ENCODE measurements at regions not wholly inside any gene's neighbourhood (a gene's known extent, or its start where the extent isn't known, plus 50 kb on each side); places are given as distances from the start of the nearest gene placed in this dataset.

- no peaks in the 10 kb centered on the region for H3K4me1 ChIP-seq (ENCODE audit: insufficient read depth, low read length)
- H3K9me3 ChIP-seq (ENCODE audit: low read length), result no peaks in the 10 kb centered on the region
- H3K27me3 ChIP-seq (ENCODE audit: insufficient read depth, low read length), result no peaks in the 10 kb centered on the region
- H3K36me3 ChIP-seq (ENCODE audit: insufficient read depth, low read length), result no peaks in the 10 kb centered on the region
- H2AFZ ChIP-seq (ENCODE audit: low read depth, low read length), result no peak overlapping the region
- no peak overlapping the region for H3K4me3 ChIP-seq (ENCODE audit: low read length)
These were observed 1504.8 kb downstream of the BRD1 start for GRCh38 chr22:48322907-48323306.

DNA sequence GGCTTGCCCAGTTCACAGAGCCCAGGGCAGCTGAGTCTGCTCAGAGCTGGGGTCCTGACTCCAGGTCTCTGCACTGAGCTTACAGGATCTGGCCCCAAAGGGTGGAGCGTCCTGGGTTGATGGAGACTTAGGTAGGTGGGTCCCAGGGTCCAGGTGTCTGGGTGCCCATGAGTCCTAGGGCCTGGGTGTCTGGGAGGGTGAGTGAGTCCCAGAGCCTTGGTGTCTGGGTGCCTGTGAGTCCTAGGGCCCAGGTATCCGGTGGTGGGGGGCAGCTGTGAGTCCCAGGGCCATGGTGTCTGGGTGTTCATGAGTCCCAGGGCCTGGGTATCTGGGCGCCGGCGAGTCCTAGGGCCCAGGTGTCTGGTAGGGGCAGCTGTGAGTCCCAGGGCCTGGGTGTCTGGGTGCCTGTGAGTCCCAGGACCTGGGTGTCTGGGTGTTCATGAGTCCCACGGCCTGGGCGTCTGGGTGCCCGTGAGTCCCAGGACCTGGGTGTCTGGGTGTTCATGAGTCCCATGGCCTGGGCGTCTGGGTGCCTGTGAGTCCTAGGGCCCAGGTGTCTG, 1505.6 kb downstream of the BRD1 start:
- Histone ChIP-seq H2AFZ (ENCODE audit: low read depth, low read length) (no peak overlapping the region), H3K36me3 (ENCODE audit: insufficient read depth, low read length) (no peaks in the 10 kb centered on the region), H3K27me3 (ENCODE audit: insufficient read depth, low read length) (no peaks in the 10 kb centered on the region), H3K9me3 (ENCODE audit: low read length) (no peaks in the 10 kb centered on the region), H3K4me3 (ENCODE audit: low read length) (no peak overlapping the region), H3K4me1 (ENCODE audit: insufficient read depth, low read length) (no peaks in the 10 kb centered on the region)

DNA sequence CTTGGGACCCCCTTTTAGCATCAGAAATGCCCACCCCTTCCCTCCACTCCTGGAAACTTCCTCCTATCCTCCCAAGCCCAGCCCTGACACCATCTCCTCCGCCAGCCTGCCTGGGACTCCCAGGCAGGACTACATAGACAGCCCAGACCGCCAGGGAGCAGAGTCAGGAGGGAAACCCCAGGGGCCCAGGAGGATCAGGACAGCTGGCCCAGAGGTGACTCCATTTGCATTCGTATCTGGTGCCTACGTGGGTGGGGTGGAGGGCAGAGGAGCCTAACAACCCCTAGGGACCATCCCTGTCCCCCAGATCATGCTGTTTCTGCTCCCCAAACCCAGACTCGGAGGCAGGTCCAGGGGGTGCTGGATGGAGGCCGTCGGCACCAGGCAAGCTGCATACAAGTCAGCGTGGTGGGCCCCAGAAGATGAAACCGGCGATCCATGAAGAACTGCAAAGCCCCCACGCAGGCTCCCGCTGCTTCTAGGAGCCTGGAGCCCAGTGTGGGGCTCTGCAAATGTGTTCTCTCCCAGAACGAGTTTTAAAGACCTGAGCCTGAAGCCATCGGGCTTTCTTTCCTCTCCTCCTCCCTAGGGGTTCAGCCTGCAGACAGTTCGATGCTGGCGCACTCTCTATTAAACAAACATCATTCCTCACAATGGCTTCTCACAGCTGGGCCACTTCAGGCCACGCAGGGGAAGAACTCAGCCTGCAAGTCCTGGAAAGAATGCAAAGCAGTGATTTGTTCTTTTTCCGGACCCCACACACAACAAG, 1506.8 kb downstream of the BRD1 start:
- no peaks in the 10 kb centered on the region for H3K36me3 ChIP-seq (ENCODE audit: insufficient read depth, low read length)
- no peaks in the 10 kb centered on the region for H3K4me1 ChIP-seq (ENCODE audit: insufficient read depth, low read length)

DNA sequence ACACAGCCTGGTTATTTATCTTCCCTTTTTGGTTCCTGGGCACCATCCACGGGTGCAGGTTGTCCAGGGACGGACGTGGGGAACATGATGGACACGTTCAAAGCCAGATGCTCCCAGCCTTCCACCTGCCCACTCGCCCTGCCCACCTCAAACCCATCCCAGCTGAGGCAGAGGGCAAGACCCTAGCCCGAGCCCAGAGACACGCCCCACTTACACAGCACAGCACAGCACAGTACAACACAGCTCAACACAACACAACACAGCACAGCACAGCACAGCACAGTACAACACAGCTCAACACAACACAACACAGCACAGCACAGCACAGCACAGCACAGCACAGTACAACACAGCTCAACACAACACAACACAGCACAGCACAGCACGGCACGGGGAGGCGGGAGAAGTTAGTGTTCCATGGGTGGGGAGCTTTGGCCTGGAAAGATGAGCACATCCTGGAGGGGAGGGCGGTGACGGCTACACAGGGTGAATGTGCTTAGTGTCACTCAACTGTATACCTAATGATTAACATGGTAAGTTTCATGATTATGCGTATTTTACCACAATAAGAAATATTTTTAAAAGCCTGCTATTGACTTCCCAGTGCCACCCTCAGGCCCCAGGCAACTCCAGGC, 1507.5 kb downstream of the BRD1 start:
- no peak overlapping the region for H2AFZ ChIP-seq (ENCODE audit: low read depth, low read length)
- H3K27me3 ChIP-seq (ENCODE audit: insufficient read depth, low read length), result no peaks in the 10 kb centered on the region
- no peak overlapping the region for H3K4me3 ChIP-seq (ENCODE audit: low read length)
- no peaks in the 10 kb centered on the region for H3K36me3 ChIP-seq (ENCODE audit: insufficient read depth, low read length)
- no peaks in the 10 kb centered on the region for H3K9me3 ChIP-seq (ENCODE audit: low read length)
- no peaks in the 10 kb centered on the region for H3K4me1 ChIP-seq (ENCODE audit: insufficient read depth, low read length)

More for the DNA sequence above, 1506.8 kb downstream of the BRD1 start:
- no peaks in the 10 kb centered on the region for H3K27me3 ChIP-seq (ENCODE audit: insufficient read depth, low read length)
- H3K4me3 ChIP-seq (ENCODE audit: low read length), result no peak overlapping the region
- no peaks in the 10 kb centered on the region for H3K9me3 ChIP-seq (ENCODE audit: low read length)
- no peak overlapping the region for H2AFZ ChIP-seq (ENCODE audit: low read depth, low read length)

DNA sequence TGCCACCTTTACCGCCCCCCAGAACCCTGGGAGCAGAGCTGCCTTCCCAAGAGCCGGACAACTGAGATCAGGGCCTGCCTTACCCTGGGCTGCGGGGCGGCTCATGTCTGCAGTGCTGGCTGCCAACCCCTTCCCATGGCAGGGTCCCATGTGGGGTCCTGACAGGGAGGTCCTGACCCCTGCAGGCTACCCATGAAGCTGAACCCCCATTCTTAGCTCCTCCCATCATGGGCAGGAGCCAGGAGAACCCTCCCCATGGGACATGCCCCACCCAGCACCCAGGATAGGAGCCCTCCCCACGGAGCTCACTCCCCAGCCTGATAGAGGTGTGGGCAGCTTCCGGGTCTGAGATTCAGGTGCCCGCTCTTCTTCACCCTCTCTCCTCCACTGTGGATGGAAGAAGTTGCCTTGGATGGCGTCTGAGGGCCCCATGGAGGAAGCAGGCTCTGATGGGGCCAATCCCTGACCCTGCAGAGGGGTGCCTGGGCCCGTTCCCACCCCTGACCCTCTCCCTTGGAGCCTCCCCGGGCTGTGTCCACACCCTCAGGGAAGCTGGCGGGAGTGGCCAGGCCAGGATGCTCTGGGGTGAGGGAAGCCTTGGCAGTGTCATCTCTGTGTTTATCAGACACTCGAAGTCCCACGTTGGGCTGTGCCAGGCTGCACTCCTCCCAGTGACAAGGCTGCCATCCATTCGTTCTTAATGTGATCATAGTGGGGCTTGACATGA, 1508.2 kb downstream of the BRD1 start:
- H2AFZ ChIP-seq (ENCODE audit: low read depth, low read length), result no peak overlapping the region
- no peaks in the 10 kb centered on the region for H3K9me3 ChIP-seq (ENCODE audit: low read length)
- H3K4me3 ChIP-seq (ENCODE audit: low read length), result no peak overlapping the region
- H3K36me3 ChIP-seq (ENCODE audit: insufficient read depth, low read length), result no peaks in the 10 kb centered on the region
- no peaks in the 10 kb centered on the region for H3K4me1 ChIP-seq (ENCODE audit: insufficient read depth, low read length)
- no peaks in the 10 kb centered on the region for H3K27me3 ChIP-seq (ENCODE audit: insufficient read depth, low read length)

GRCh38 chr22:48318575-48319320, 1508.9 kb downstream of the BRD1 start:
- no peak overlapping the region for H3K4me3 ChIP-seq (ENCODE audit: low read length)
- no peaks in the 10 kb centered on the region for H3K9me3 ChIP-seq (ENCODE audit: low read length)
- H3K4me1 ChIP-seq (ENCODE audit: insufficient read depth, low read length), result no peaks in the 10 kb centered on the region
- H3K27me3 ChIP-seq (ENCODE audit: insufficient read depth, low read length), result no peaks in the 10 kb centered on the region
- H3K36me3 ChIP-seq (ENCODE audit: insufficient read depth, low read length), result no peaks in the 10 kb centered on the region
- H2AFZ ChIP-seq (ENCODE audit: low read depth, low read length), result no peak overlapping the region

- no peaks in the 10 kb centered on the region for H3K9me3 ChIP-seq (ENCODE audit: low read length)
- H2AFZ ChIP-seq (ENCODE audit: low read depth, low read length), result no peak overlapping the region
- H3K27me3 ChIP-seq (ENCODE audit: insufficient read depth, low read length), result no peaks in the 10 kb centered on the region
These were observed 1509.5 kb downstream of the BRD1 start for GRCh38 chr22:48318173-48318572.

DNA sequence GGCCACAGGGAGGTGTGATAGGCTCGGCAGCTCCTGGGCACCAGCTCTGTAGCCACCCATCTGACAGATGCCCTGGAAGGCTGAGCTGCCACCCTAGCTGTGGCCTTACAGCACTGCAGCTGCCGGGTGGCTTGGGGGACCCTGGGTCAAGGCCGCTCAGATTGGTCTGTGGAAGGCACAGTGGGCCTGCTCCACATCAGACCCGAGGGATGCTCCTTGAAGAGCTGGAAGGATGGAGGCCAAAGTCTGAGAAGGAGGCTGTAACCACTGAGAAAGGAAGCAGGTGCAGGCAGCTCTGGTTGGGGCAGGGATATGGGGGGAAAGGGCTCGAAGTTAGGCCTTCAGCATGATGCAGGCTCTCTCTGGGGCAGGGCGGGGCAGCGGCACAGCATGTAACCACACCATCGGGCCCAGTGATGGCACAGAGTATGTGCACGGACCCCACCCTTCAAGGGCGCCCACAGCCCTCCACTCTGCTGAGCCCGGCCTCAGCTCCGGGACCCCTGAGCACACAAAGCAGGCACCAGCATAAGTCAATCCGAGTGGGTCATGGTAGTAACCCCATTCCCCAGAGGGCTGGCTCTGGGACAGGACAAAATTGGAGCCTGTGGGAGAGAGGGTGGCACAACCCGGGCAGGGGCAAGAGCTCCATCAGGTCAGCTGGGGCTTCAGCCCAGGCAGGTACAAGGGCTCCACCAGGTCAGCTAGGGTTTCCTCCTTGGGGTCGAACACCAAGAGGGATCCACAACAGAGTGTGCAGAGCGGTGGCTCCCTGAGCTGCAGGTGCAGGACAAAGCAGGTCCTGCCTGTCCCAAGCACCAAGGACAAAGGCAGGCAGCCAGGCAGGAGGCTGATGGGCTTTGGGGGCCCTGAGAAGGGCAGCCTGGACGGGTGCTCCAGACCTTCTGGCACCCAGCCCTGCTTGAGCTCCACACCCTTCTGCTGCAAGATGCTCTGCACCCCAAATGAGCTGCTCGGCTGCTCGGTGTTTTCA, 1511.1 kb downstream of the BRD1 start:
- no peaks in the 10 kb centered on the region for H3K27me3 ChIP-seq (ENCODE audit: insufficient read depth, low read length)
- no peaks in the 10 kb centered on the region for H3K36me3 ChIP-seq (ENCODE audit: insufficient read depth, low read length)
- no peak overlapping the region for H2AFZ ChIP-seq (ENCODE audit: low read depth, low read length)
- H3K4me3 ChIP-seq (ENCODE audit: low read length), result no peak overlapping the region
- no peaks in the 10 kb centered on the region for H3K9me3 ChIP-seq (ENCODE audit: low read length)
- no peaks in the 10 kb centered on the region for H3K4me1 ChIP-seq (ENCODE audit: insufficient read depth, low read length)

More at GRCh38 chr22:48318173-48318572, 1509.5 kb downstream of the BRD1 start:
- Histone ChIP-seq H3K4me3 (ENCODE audit: low read length) (no peak overlapping the region), H3K4me1 (ENCODE audit: insufficient read depth, low read length) (no peaks in the 10 kb centered on the region), H3K36me3 (ENCODE audit: insufficient read depth, low read length) (no peaks in the 10 kb centered on the region)

GRCh38 chr22:48315439-48316256, 1512.0 kb downstream of the BRD1 start:
- H3K9me3 ChIP-seq (ENCODE audit: low read length), result no peaks in the 10 kb centered on the region
- H3K4me3 ChIP-seq (ENCODE audit: low read length), result no peak overlapping the region
- H3K36me3 ChIP-seq (ENCODE audit: insufficient read depth, low read length), result no peaks in the 10 kb centered on the region
- H3K27me3 ChIP-seq (ENCODE audit: insufficient read depth, low read length), result no peaks in the 10 kb centered on the region
- no peak overlapping the region for H2AFZ ChIP-seq (ENCODE audit: low read depth, low read length)
- no peaks in the 10 kb centered on the region for H3K4me1 ChIP-seq (ENCODE audit: insufficient read depth, low read length)

GRCh38 chr22:48314073-48314472, 1513.6 kb downstream of the BRD1 start:
- H2AFZ ChIP-seq (ENCODE audit: low read depth, low read length), result no peak overlapping the region
- H3K36me3 ChIP-seq (ENCODE audit: insufficient read depth, low read length), result no peaks in the 10 kb centered on the region
- H3K27me3 ChIP-seq (ENCODE audit: insufficient read depth, low read length), result no peaks in the 10 kb centered on the region
- H3K4me3 ChIP-seq (ENCODE audit: low read length), result no peak overlapping the region
- H3K9me3 ChIP-seq (ENCODE audit: low read length), result no peaks in the 10 kb centered on the region
- H3K4me1 ChIP-seq (ENCODE audit: insufficient read depth, low read length), result no peaks in the 10 kb centered on the region

DNA sequence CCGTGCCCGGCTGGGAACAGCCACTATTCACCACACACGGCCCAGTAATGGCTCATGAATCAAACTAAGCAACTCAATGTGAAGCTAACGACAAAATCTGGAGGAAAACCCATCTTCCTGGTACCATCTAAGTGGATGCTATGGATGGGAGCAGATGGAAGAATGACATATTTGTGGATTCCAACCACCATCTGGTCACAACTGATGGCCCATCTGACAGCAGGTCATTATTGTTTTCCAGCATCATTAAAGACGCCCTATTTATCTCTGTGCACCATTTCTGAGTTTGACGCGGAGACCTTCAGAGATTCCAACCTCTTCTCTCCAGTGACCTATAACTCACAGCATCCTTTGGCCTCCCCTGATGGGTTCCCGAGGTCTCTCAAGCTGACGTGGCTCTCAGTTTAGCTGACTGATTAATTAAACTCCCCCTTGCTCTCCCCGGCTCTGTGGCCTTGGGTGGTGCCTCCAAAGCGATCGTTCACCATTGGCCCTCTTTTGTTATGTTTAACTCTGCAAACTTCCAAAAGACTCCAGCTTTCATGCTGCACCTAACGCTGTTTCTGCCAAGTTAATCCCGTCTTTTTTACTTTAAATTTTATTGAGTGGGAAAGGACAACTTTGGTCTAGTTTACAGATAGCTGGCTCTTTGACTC, 1514.4 kb downstream of the BRD1 start:
- no peak overlapping the region for H3K4me3 ChIP-seq (ENCODE audit: low read length)
- H3K4me1 ChIP-seq (ENCODE audit: insufficient read depth, low read length), result no peaks in the 10 kb centered on the region
- no peaks in the 10 kb centered on the region for H3K36me3 ChIP-seq (ENCODE audit: insufficient read depth, low read length)
- H2AFZ ChIP-seq (ENCODE audit: low read depth, low read length), result no peak overlapping the region
- no peaks in the 10 kb centered on the region for H3K9me3 ChIP-seq (ENCODE audit: low read length)
- H3K27me3 ChIP-seq (ENCODE audit: insufficient read depth, low read length), result no peaks in the 10 kb centered on the region

Data from neuron (in vitro differentiated cells).